HepG2 (cell line): ENCODE measurements at regions not wholly inside any gene's neighbourhood (a gene's known extent, or its start where the extent isn't known, plus 50 kb on each side); places are given as distances from the start of the nearest gene placed in this dataset.

Experiments
- ATAC-seq: fragments of 200-7000 bp; cut with Tn5 transposase; 3 replicates; pipeline ENCODE4 v1.9.1; 2020; ENCODE audit warnings: mild to moderate bottlenecking, moderate library complexity
- BruUV-seq: library from RNA; stranded (reverse); fragments of 400-500 nt; replicated peaks from 2 replicates; lab custom pipeline; 2021; lab: Mats Ljungman, UMichigan
- CTCF ChIA-PET: fragments of 300-600 bp; formaldehyde crosslinking; extraction: SDS; loops from one replicate; lab custom pipeline; 2021; ENCODE audit warnings: low total read pairs, inconsistent platforms, low intra/inter-chr PET ratio; lab: Yijun Ruan, JAX
- POLR2A ChIA-PET: fragments of 350-600 bp; sonication (Branson Sonifier 250); formaldehyde crosslinking; loops from one replicate; lab custom pipeline; 2020; ENCODE audit warnings: antibody characterized with exemption, inconsistent platforms; lab: Yijun Ruan, JAX
- DNase-seq: peaks from one replicate; pipeline ENCODE4 v3.0.0-alpha.2; 2015; ENCODE audit warnings: low spot score
- FAIRE-seq: peaks from 3 replicates; lab custom pipeline; 2011; peaks lifted over from hg19 to GRCh38; lab: Jason Lieb, UNC
- H2AFZ ChIP-seq: one replicate; pipeline ENCODE4 v1.6.1; 2011; ENCODE audit warnings: low read length, inconsistent platforms
- H3K27ac ChIP-seq: fragments of 300-600 bp; 3 replicates; pipeline ENCODE4 v1.8.0; 2011; ENCODE audit warnings: mixed run types, mild to moderate bottlenecking, mixed read lengths, low read length, inconsistent platforms; ENCODE audit not compliant: insufficient read depth; ENCODE audit errors: extremely low read length
- H3K27me3 ChIP-seq, 2 experiments: fragments of 200-600 bp in 1 of 2; 2 replicates in 1 of 2; 3 replicates in 1 of 2; pipeline versions ENCODE4 v1.6.0 to v1.8.0; 2011; ENCODE audit warnings: low read length in 2 of 2, mild to moderate bottlenecking in 2 of 2, moderate library complexity in 2 of 2, inconsistent platforms in 1 of 2; ENCODE audit not compliant: insufficient read depth in 2 of 2, control insufficient read depth in 1 of 2
- H3K36me3 ChIP-seq, 2 experiments: fragments of 200-600 bp in 1 of 2; replicated peaks in 1 of 2; 2 replicates in 1 of 2; 3 replicates in 1 of 2; pipeline versions ENCODE4 v1.5.1 to v1.8.0; 2011; ENCODE audit warnings: low read length in 2 of 2, inconsistent platforms in 1 of 2; ENCODE audit not compliant: insufficient read depth in 2 of 2, control insufficient read depth in 1 of 2
- H3K4me1 ChIP-seq: 2 replicates; pipeline ENCODE4 v1.5.1; 2012; ENCODE audit warnings: low read length, inconsistent platforms; ENCODE audit not compliant: insufficient read depth
- H3K4me2 ChIP-seq: 2 replicates; pipeline ENCODE4 v1.6.0; 2011; ENCODE audit warnings: low read depth, low read length, inconsistent platforms
- H3K4me3 ChIP-seq, 3 experiments: fragments of 200-600 bp in 1 of 3; sonication (generic), shearing (Covaris generic) in 1 of 3; replicated peaks in 1 of 3; 2 replicates each; pipeline ENCODE4 v1.5.1; 2011 to 2016; ENCODE audit warnings: low read length in 3 of 3, inconsistent platforms in 2 of 3, low read depth in 2 of 3, mild to moderate bottlenecking in 2 of 3, control low read depth in 1 of 3, mixed read lengths in 1 of 3; ENCODE audit not compliant: insufficient read depth in 1 of 3
- H3K79me2 ChIP-seq: one replicate; pipeline ENCODE4 v1.6.1; 2011; ENCODE audit warnings: low read length, inconsistent platforms; ENCODE audit not compliant: insufficient read depth
- H3K9ac ChIP-seq: 2 replicates; pipeline ENCODE4 v1.6.0; 2011; ENCODE audit warnings: mild to moderate bottlenecking, low read depth, low read length, inconsistent platforms; ENCODE audit not compliant: insufficient read depth
- H3K9me3 ChIP-seq: 2 replicates; pipeline ENCODE4 v1.5.1; 2012; ENCODE audit warnings: mild to moderate bottlenecking, low read length
- H4K20me1 ChIP-seq: 2 replicates; pipeline ENCODE4 v1.6.0; 2011; ENCODE audit warnings: inconsistent platforms, mild to moderate bottlenecking, low read length, moderate library complexity; ENCODE audit not compliant: insufficient read depth
- CHCHD3 ChIP-seq: sonication (generic); formaldehyde crosslinking; IDR thresholded peaks from 2 replicates; pipeline ENCODE4 v1.8.0; 2022; ENCODE audit warnings: mild to moderate bottlenecking, missing genetic modification reagents, moderate library complexity
- ELF4 ChIP-seq: sonication (generic); formaldehyde crosslinking; IDR thresholded peaks from 2 replicates; pipeline ENCODE4 v1.5.0; 2020; ENCODE audit warnings: missing genetic modification reagents, mild to moderate bottlenecking, moderate library complexity, borderline replicate concordance
- GABPA ChIP-seq, 2 experiments: IDR thresholded peaks; 2 replicates each; pipeline ENCODE4 v1.6.1; 2011 to 2016; ENCODE audit warnings: low read depth in 2 of 2, low read length in 1 of 2, missing biosample characterization in 1 of 2, missing genetic modification characterization in 1 of 2
- GABPB1 ChIP-seq: IDR thresholded peaks from 2 replicates; pipeline ENCODE4 v1.6.1; 2016; ENCODE audit warnings: mild to moderate bottlenecking, missing genetic modification reagents, moderate library complexity, missing compliant biosample characterization
- MXD4 ChIP-seq: IDR thresholded peaks from 2 replicates; pipeline ENCODE4 v1.6.1; 2016; ENCODE audit warnings: mild to moderate bottlenecking, missing biosample characterization, missing genetic modification reagents
- NFE2 ChIP-seq: sonication (generic); formaldehyde crosslinking; IDR thresholded peaks from 2 replicates; pipeline ENCODE4 v1.4.0; 2020; ENCODE audit warnings: missing genetic modification reagents
- NFYB ChIP-seq: sonication (generic); formaldehyde crosslinking; IDR thresholded peaks from 2 replicates; pipeline ENCODE4 v1.4.0; 2020; ENCODE audit warnings: missing genetic modification reagents
- NR2C2 ChIP-seq: sonication (generic); formaldehyde crosslinking; IDR thresholded peaks from 2 replicates; pipeline ENCODE4 v1.4.0; 2020; ENCODE audit warnings: missing genetic modification reagents, mild to moderate bottlenecking, moderate library complexity, borderline replicate concordance
- PAWR ChIP-seq: sonication (generic); formaldehyde crosslinking; IDR thresholded peaks from 2 replicates; pipeline ENCODE4 v1.4.0; 2020; ENCODE audit warnings: missing genetic modification reagents, mild to moderate bottlenecking, borderline replicate concordance
- PHF8 ChIP-seq: sonication (generic); formaldehyde crosslinking; IDR thresholded peaks from 2 replicates; pipeline ENCODE4 v1.5.0; 2020; ENCODE audit warnings: missing genetic modification reagents
- PRMT3 ChIP-seq: sonication (generic); formaldehyde crosslinking; IDR thresholded peaks from 2 replicates; pipeline ENCODE4 v1.8.1; 2022; ENCODE audit warnings: low read depth, mild to moderate bottlenecking, moderate library complexity, missing genetic modification reagents, borderline replicate concordance
- RORA ChIP-seq: sonication (generic); formaldehyde crosslinking; IDR thresholded peaks from 2 replicates; pipeline ENCODE4 v1.5.0; 2020; ENCODE audit warnings: mild to moderate bottlenecking, missing genetic modification reagents, moderate library complexity
- TARDBP ChIP-seq: sonication (generic); formaldehyde crosslinking; IDR thresholded peaks from 2 replicates; pipeline ENCODE4 v1.8.0; 2022; ENCODE audit warnings: mild to moderate bottlenecking, missing genetic modification reagents
- ZFP36L2 ChIP-seq: sonication (generic); formaldehyde crosslinking; IDR thresholded peaks from 2 replicates; pipeline ENCODE4 v1.4.0; 2020; ENCODE audit warnings: missing genetic modification reagents
- ZMYM3 ChIP-seq: sonication (generic); formaldehyde crosslinking; IDR thresholded peaks from 2 replicates; pipeline ENCODE4 v1.5.1; 2020; ENCODE audit warnings: mild to moderate bottlenecking, missing genetic modification reagents
- ZNF616 ChIP-seq: sonication (generic); formaldehyde crosslinking; IDR thresholded peaks from 2 replicates; pipeline ENCODE4 v1.5.0; 2020; ENCODE audit warnings: low read depth, mild to moderate bottlenecking, missing genetic modification reagents
- ZZZ3 ChIP-seq: sonication (generic); formaldehyde crosslinking; IDR thresholded peaks from 2 replicates; pipeline ENCODE4 v1.4.0; 2020; ENCODE audit warnings: missing genetic modification reagents, mild to moderate bottlenecking, borderline replicate concordance
- WGBS: methylation state at CpG from one replicate; pipeline ENCODE4 v1.1.6; 2017; ENCODE audit warnings: low lambda C conversion rate; 5-methylcytosine and 5-hydroxymethylcytosine counted together
- in situ Hi-C: cut with HindIII; loops from 2 replicates; pipeline ENCODE4 v1.10.0; 2017; ENCODE audit warnings: low pct_unique_long_range_greater_than_20kb; ENCODE audit not compliant: extremely low pct_ligation_motif_present
- intact Hi-C: fragments of 100-400 bp; cut with micrococcal nuclease; formaldehyde crosslinking; loops from one replicate; pipeline ENCODE4 v1.10.0; 2022; ENCODE audit not compliant: unreplicated experiment
- TF ChIP-seq, protein P1 (sequence below): sonication (generic); formaldehyde crosslinking; IDR thresholded peaks from 2 replicates; pipeline ENCODE4 v1.9.0; 2021; ENCODE audit warnings: missing genetic modification reagents, borderline replicate concordance
- TF ChIP-seq, protein P2 (sequence below): IDR thresholded peaks from 2 replicates; pipeline ENCODE4 v1.6.1; 2016; ENCODE audit warnings: missing genetic modification reagents, missing compliant biosample characterization

DNA sequence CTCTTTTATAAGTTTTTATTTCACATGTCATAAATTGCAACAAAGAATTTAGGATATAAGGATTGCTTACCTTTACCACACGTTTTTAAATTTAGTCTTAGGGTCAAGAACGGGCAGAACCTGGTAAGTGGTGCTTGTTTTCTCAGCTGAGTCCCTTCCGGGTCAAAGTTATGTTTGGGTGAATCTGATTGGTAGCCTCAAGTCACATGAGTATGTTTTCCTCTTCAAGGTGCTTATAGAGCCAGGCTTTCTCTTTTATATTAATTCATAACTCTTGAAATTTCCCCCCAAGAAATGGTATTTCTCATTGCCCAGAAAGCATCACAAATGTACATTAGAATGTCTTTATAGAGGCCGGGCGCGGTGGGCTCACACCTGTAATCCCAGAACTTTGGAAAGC is 415.7 kb upstream of the ROBO2 start:
- no peaks in the 10 kb centered on the region for H3K79me2 ChIP-seq
- ChIA-PET CTCF (no interaction called here), POLR2A (no interaction called here)
- TF ChIP-seq NFYB (CRISPR knock-in tag) (peak; percentile 51; the same call in 1 of the 2 replicates), NFE2 (CRISPR knock-in tag) (no peak), NR2C2 (CRISPR knock-in tag) (peak; percentile 83), PHF8 (CRISPR knock-in tag) (no peak), GABPA (IDR thresholded peaks at IDR 0.05; ENCODE audit: low read depth, low read length) (no peak), GABPA (CRISPR knock-in tag; IDR thresholded peaks at IDR 0.05; ENCODE audit: low read depth) (peak; percentile 47; the same call in 1 of the 2 replicates), PRMT3 (no peak), ELF4 (CRISPR knock-in tag) (no peak), ZFP36L2 (CRISPR knock-in tag) (no peak), GABPB1 (peak; percentile 45; the same call in 1 of the 2 replicates)
- no peak overlapping the region for H3K27ac ChIP-seq
- H3K36me3 ChIP-seq = no peaks in the 10 kb centered on the region
- ATAC-seq (no peak), DNase-seq (peak; percentile 2), FAIRE-seq (no peak)
- no peak overlapping the region for H3K4me3 ChIP-seq
- BruUV-seq = no TSS peak
- H2AFZ ChIP-seq = no peak overlapping the region
- no peaks in the 10 kb centered on the region for H3K27me3 ChIP-seq
- in situ Hi-C loops (no loop called here), intact Hi-C loops (no loop called here)
- no peak overlapping the region for H3K9ac ChIP-seq
- no peaks in the 10 kb centered on the region for H3K4me1 ChIP-seq
- H3K4me2 ChIP-seq = no peak overlapping the region
- 39% methylated on average over 6 of the region's 6 CpGs for WGBS
- H3K9me3 ChIP-seq = no peaks in the 10 kb centered on the region
- no peaks in the 10 kb centered on the region for H4K20me1 ChIP-seq

DNA sequence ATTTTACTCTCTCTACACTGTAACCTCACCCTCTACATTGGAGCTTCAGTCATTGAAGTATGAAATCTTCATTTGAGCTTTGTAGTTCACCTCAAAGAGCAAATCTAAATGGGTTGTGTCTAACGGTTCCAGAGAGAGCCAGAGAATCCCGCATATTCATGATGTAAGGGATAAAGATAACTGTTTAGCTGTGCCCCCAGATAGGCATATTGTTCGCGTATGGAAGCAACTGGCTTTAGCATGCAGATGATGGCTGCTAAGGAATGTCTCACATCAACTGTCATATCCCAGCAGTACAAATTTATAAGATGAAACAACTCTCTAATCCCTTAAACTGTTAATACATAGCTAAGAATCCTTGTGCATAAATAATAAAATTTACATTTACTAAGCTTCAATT is 412.7 kb upstream of the ROBO2 start:
- no peaks in the 10 kb centered on the region for H4K20me1 ChIP-seq
- no peaks in the 10 kb centered on the region for H3K4me1 ChIP-seq
- intact Hi-C loops (no loop called here), in situ Hi-C loops (no loop called here)
- FAIRE-seq (no peak), ATAC-seq (no peak), DNase-seq (no peak)
- H3K9me3 ChIP-seq = no peaks in the 10 kb centered on the region
- H3K27me3 ChIP-seq = no peaks in the 10 kb centered on the region; a peak in 1 of 5 replicates
- 48% methylated on average over 4 of the region's 4 CpGs for WGBS
- no TSS peak for BruUV-seq
- no peaks in the 10 kb centered on the region for H3K79me2 ChIP-seq
- H3K27ac ChIP-seq = no peak overlapping the region
- ChIA-PET CTCF (no interaction called here), POLR2A (no interaction called here)
- H2AFZ ChIP-seq = no peak overlapping the region
- no peak overlapping the region for H3K9ac ChIP-seq
- H3K4me2 ChIP-seq = no peak overlapping the region
- H3K36me3 ChIP-seq = no peaks in the 10 kb centered on the region
- no peak overlapping the region for H3K4me3 ChIP-seq
- TF ChIP-seq RORA (CRISPR knock-in tag) (no peak), CHCHD3 (CRISPR knock-in tag) (no peak), TARDBP (no peak), PAWR (no peak), ZNF616 (no peak), MXD4 (CRISPR knock-in tag) (no peak), ZZZ3 (CRISPR knock-in tag) (no peak), ZMYM3 (CRISPR knock-in tag) (no peak)
- TF ChIP-seq, protein P1, sequence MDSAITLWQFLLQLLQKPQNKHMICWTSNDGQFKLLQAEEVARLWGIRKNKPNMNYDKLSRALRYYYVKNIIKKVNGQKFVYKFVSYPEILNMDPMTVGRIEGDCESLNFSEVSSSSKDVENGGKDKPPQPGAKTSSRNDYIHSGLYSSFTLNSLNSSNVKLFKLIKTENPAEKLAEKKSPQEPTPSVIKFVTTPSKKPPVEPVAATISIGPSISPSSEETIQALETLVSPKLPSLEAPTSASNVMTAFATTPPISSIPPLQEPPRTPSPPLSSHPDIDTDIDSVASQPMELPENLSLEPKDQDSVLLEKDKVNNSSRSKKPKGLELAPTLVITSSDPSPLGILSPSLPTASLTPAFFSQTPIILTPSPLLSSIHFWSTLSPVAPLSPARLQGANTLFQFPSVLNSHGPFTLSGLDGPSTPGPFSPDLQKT = no peak
- TF ChIP-seq, protein P2, sequence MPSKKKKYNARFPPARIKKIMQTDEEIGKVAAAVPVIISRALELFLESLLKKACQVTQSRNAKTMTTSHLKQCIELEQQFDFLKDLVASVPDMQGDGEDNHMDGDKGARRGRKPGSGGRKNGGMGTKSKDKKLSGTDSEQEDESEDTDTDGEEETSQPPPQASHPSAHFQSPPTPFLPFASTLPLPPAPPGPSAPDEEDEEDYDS (CRISPR knock-in tag) = no peak
